Upper lobe of left lung (tissue), 6 donors: ENCODE measurements at regions not wholly inside any gene's neighbourhood (a gene's known extent, or its start where the extent isn't known, plus 50 kb on each side); places are given as distances from the start of the nearest gene placed in this dataset.

Experiments used
- ATAC-seq, 2 donors: fragments of 200-7000 bp; cut with Tn5 transposase; one replicate each; pipeline ENCODE4 v1.9.1; 2022; ENCODE audit warnings: mild to moderate bottlenecking in 2 of 2, moderate library complexity in 2 of 2; ENCODE audit not compliant: low FRiP score in 2 of 2
- DNase-seq, 2 donors: peaks; one replicate each; pipeline ENCODE4 v3.0.0-alpha.2; 2019 to 2020
- H3K27ac ChIP-seq, 4 donors: fragments of 200-600 bp; sonication (generic); one replicate each; pipeline ENCODE4 v1.5.1; 2016 to 2019
- H3K27me3 ChIP-seq, 4 donors: fragments of 200-600 bp; sonication (generic); one replicate each; pipeline ENCODE4 v1.5.1; 2017 to 2019
- H3K36me3 ChIP-seq, 4 donors: fragments of 200-600 bp; sonication (generic); one replicate each; pipeline ENCODE4 v1.5.1; 2016 to 2019
- H3K4me1 ChIP-seq, 4 donors: fragments of 200-600 bp; sonication (generic); one replicate each; pipeline ENCODE4 v1.5.1; 2018 to 2019
- H3K4me3 ChIP-seq, 4 donors: fragments of 200-600 bp; sonication (generic); one replicate each; pipeline ENCODE4 v1.5.1; 2017 to 2019; ENCODE audit warnings: mild to moderate bottlenecking in 2 of 4, moderate library complexity in 1 of 4
- H3K9me3 ChIP-seq, 4 donors: fragments of 200-600 bp; sonication (generic); one replicate each; pipeline ENCODE4 v1.5.1; 2018 to 2019
- CTCF ChIP-seq, 6 experiments: fragments of 450-650 bp in 4 of 6; fragments of 200-600 bp in 2 of 6; sonication (generic) in 2 of 6; IDR thresholded peaks; one replicate each; pipeline ENCODE4 v1.5.1; 2016 to 2019; ENCODE audit warnings: antibody characterized with exemption in 6 of 6
- EP300 ChIP-seq, 4 donors: sonication (generic); formaldehyde crosslinking; IDR thresholded peaks; one replicate each; pipeline ENCODE4 v1.5.1; 2017; ENCODE audit warnings: antibody characterized with exemption in 4 of 4, control low read depth in 2 of 4
- POLR2A ChIP-seq, 4 donors: fragments of 450-650 bp; IDR thresholded peaks; one replicate each; pipeline ENCODE4 v1.5.1; 2016 to 2017; ENCODE audit warnings: antibody characterized with exemption in 4 of 4, mild to moderate bottlenecking in 2 of 4
- POLR2AphosphoS5 ChIP-seq, 2 donors: sonication (generic); formaldehyde crosslinking; IDR thresholded peaks; one replicate each; pipeline ENCODE4 v1.5.1; 2017; ENCODE audit warnings: antibody characterized with exemption in 2 of 2
- WGBS, 2 donors: methylation state at CpG; one replicate each; pipeline ENCODE4 v1.1.5; 2017 to 2018; 5-methylcytosine and 5-hydroxymethylcytosine counted together
- donor health status: DM: no; HTN: no; CAD: no; lungs with moderate emphysema.
- donor health status: DM: no; HTN: yes; CAD: no; lungs with severe emphysema.

GRCh38 chr6:118387921-118388701 lies 160.0 kb upstream of the PLN start:
- no peak overlapping the region for H3K4me3 ChIP-seq
- DNase-seq, result no peak
- H3K9me3 ChIP-seq, result no peaks in the 10 kb centered on the region
- H3K4me1 ChIP-seq, result no peaks in the 10 kb centered on the region
- no peaks in the 10 kb centered on the region for H3K36me3 ChIP-seq
- TF ChIP-seq EP300 (IDR thresholded peaks at IDR 0.05) (no peak), CTCF (IDR thresholded peaks at IDR 0.05) (no peak), POLR2A (IDR thresholded peaks at IDR 0.05) (no peak), POLR2AphosphoS5 (IDR thresholded peaks at IDR 0.05) (no peak)
- H3K27ac ChIP-seq, result no peak overlapping the region
- 61 to 64% methylated on average over 7 of the region's 7 CpGs for WGBS, 2 donors
- no peak for ATAC-seq
- no peaks in the 10 kb centered on the region for H3K27me3 ChIP-seq

- Histone ChIP-seq H3K36me3 (no peaks in the 10 kb centered on the region), H3K4me1 (no peaks in the 10 kb centered on the region), H3K9me3 (no peaks in the 10 kb centered on the region), H3K27ac (no peak overlapping the region), H3K27me3 (no peaks in the 10 kb centered on the region), H3K4me3 (no peak overlapping the region)
- DNase-seq (no peak), ATAC-seq (no peak)
- 93 to 96% methylated on average over 7 of the region's 7 CpGs for WGBS, 2 donors
- TF ChIP-seq POLR2AphosphoS5 (IDR thresholded peaks at IDR 0.05), result no peak
- TF ChIP-seq POLR2A (IDR thresholded peaks at IDR 0.05), result no peak
Measured at GRCh38 chr6:118391086-118391485, 157.0 kb upstream of the PLN start.

- ATAC-seq, result no peak
- Histone ChIP-seq H3K4me3 (no peak overlapping the region), H3K36me3 (no peaks in the 10 kb centered on the region), H3K4me1 (no peaks in the 10 kb centered on the region), H3K27me3 (no peaks in the 10 kb centered on the region), H3K27ac (no peak overlapping the region), H3K9me3 (no peaks in the 10 kb centered on the region)
- 60 to 70% methylated on average over 2 of the region's 2 CpGs for WGBS, 2 donors
- TF ChIP-seq POLR2AphosphoS5 (IDR thresholded peaks at IDR 0.05), result no peak
- TF ChIP-seq POLR2A (IDR thresholded peaks at IDR 0.05), result no peak
- TF ChIP-seq EP300 (IDR thresholded peaks at IDR 0.05), result no peak
- no peak for TF ChIP-seq CTCF (IDR thresholded peaks at IDR 0.05)
- no peak for DNase-seq
Measured at GRCh38 chr6:118394106-118394505, 154.0 kb upstream of the PLN start.

GRCh38 chr6:118396969-118397368 lies 151.1 kb upstream of the PLN start:
- no peak for ATAC-seq
- no peak for TF ChIP-seq CTCF (IDR thresholded peaks at IDR 0.05)
- TF ChIP-seq EP300 (IDR thresholded peaks at IDR 0.05), result no peak
- TF ChIP-seq POLR2A (IDR thresholded peaks at IDR 0.05), result no peak
- no peak for TF ChIP-seq POLR2AphosphoS5 (IDR thresholded peaks at IDR 0.05)

GRCh38 chr6:118397671-118398465 lies 150.2 kb upstream of the PLN start:
- no peak for TF ChIP-seq EP300 (IDR thresholded peaks at IDR 0.05)
- no peak for TF ChIP-seq POLR2AphosphoS5 (IDR thresholded peaks at IDR 0.05)
- no peak for TF ChIP-seq CTCF (IDR thresholded peaks at IDR 0.05)
- DNase-seq (no peak), ATAC-seq (no peak)
- H3K4me3 ChIP-seq, result no peak overlapping the region
- no peaks in the 10 kb centered on the region for H3K9me3 ChIP-seq
- no peaks in the 10 kb centered on the region for H3K4me1 ChIP-seq
- WGBS, 2 donors, result 47 to 56% methylated on average over 1 of the region's 1 CpG
- no peaks in the 10 kb centered on the region for H3K27me3 ChIP-seq
- no peak overlapping the region for H3K27ac ChIP-seq
- no peaks in the 10 kb centered on the region for H3K36me3 ChIP-seq

More at GRCh38 chr6:118396969-118397368, 151.1 kb upstream of the PLN start:
- 90 to 96% methylated on average over 2 of the region's 2 CpGs for WGBS, 2 donors
- Histone ChIP-seq H3K4me3 (no peak overlapping the region), H3K36me3 (no peaks in the 10 kb centered on the region), H3K9me3 (no peaks in the 10 kb centered on the region), H3K27ac (no peak overlapping the region), H3K27me3 (no peaks in the 10 kb centered on the region), H3K4me1 (no peaks in the 10 kb centered on the region)
- DNase-seq, result no peak
